ENCODE measurements at regions not wholly inside any gene's neighbourhood (a gene's known extent, or its start where the extent isn't known, plus 50 kb on each side); places are given as distances from the start of the nearest gene placed in this dataset.

- TF ChIP-seq CTCF (IDR thresholded peaks at IDR 0.05) (no peak), POLR2AphosphoS2 (conservative IDR thresholded peaks at IDR 0.05; ENCODE audit: low read length) (no peak), BCL3 (IDR thresholded peaks at IDR 0.05) (no peak), REST (IDR thresholded peaks at IDR 0.05) (no peak), POLR2A (IDR thresholded peaks at IDR 0.05; ENCODE audit: low read length) (no peak), HDAC2 (IDR thresholded peaks at IDR 0.05) (no peak), MAFK (IDR thresholded peaks at IDR 0.05; ENCODE audit: partially characterized antibody) (no peak), USF2 (IDR thresholded peaks at IDR 0.05) (no peak), HOXA7 (CRISPR knock-in tag; IDR thresholded peaks at IDR 0.05) (no peak), MAX (IDR thresholded peaks at IDR 0.05) (no peak)
Observed at GRCh38 chr17:77022766-77023165, 118.0 kb upstream of the SEC14L1 start.

Measured in A549 (cell line).